ENCODE measurements at regions not wholly inside any gene's neighbourhood (a gene's known extent, or its start where the extent isn't known, plus 50 kb on each side); places are given as distances from the start of the nearest gene placed in this dataset.
"Not testable (repeated sequence)": the region's sequence is repeated elsewhere in the genome, so short reads cannot be mapped to it uniquely, and the experiment has no call there.

GRCh38 chr5:19210886-19211285 is 777.1 kb downstream of the CDH18 start:
- ATAC-seq (replicated peaks) (no peak), DNase-seq (no peak)
- Mint-ChIP-seq H3K4me3 (no peak overlapping the region), H3K27me3 (no peaks in the 10 kb centered on the region), H3K4me1 (no peaks in the 10 kb centered on the region), H3K9me3 (peaks cover 6 to 10% of the 10 kb centered on the region in 2 donors), H3K36me3 (no peaks in the 10 kb centered on the region), H3K27ac (no peak overlapping the region)

GRCh38 chr5:19229179-19229835 is 758.7 kb downstream of the CDH18 start:
- no peak for DNase-seq
- Mint-ChIP-seq H3K27me3 (no peaks in the 10 kb centered on the region), H3K4me3 (no peak overlapping the region), H3K4me1 (no peaks in the 10 kb centered on the region), H3K27ac (no peak overlapping the region), H3K36me3 (no peaks in the 10 kb centered on the region), H3K9me3 (no peaks in the 10 kb centered on the region)
- ATAC-seq (replicated peaks) = no peak

- no peak for ATAC-seq (replicated peaks)
- H3K4me1 Mint-ChIP-seq = no peaks in the 10 kb centered on the region
- H3K36me3 Mint-ChIP-seq = no peaks in the 10 kb centered on the region
- no peak overlapping the region for H3K27ac Mint-ChIP-seq
- H3K9me3 Mint-ChIP-seq = peaks cover 0 to 4% of the 10 kb centered on the region in 2 donors
- H3K4me3 Mint-ChIP-seq = no peak overlapping the region
- no peaks in the 10 kb centered on the region for H3K27me3 Mint-ChIP-seq
- no peak for DNase-seq
These were observed 754.4 kb downstream of the CDH18 start for GRCh38 chr5:19233573-19233972.

GRCh38 chr5:19235101-19235584 is 752.9 kb downstream of the CDH18 start:
- ATAC-seq (replicated peaks) (no peak), DNase-seq (no peak)
- H3K4me1 Mint-ChIP-seq = no peaks in the 10 kb centered on the region
- H3K27ac Mint-ChIP-seq = no peak overlapping the region
- H3K4me3 Mint-ChIP-seq = no peak overlapping the region
- no peaks in the 10 kb centered on the region for H3K36me3 Mint-ChIP-seq
- no peaks in the 10 kb centered on the region for H3K27me3 Mint-ChIP-seq
- H3K9me3 Mint-ChIP-seq = peaks cover 0 to 6% of the 10 kb centered on the region in 2 donors

- no peak for DNase-seq
- Mint-ChIP-seq H3K27me3 (no peaks in the 10 kb centered on the region), H3K4me3 (no peak overlapping the region)
These were observed 747.8 kb downstream of the CDH18 start for GRCh38 chr5:19240170-19240569.

GRCh38 chr5:19241690-19242089 is 746.3 kb downstream of the CDH18 start:
- Mint-ChIP-seq H3K9me3 (peaks cover 4 to 9% of the 10 kb centered on the region in 2 donors), H3K4me1 (no peaks in the 10 kb centered on the region), H3K27me3 (no peaks in the 10 kb centered on the region), H3K36me3 (no peaks in the 10 kb centered on the region), H3K27ac (no peak overlapping the region), H3K4me3 (no peak overlapping the region)
- no peak for DNase-seq
- ATAC-seq (replicated peaks) = no peak

More at GRCh38 chr5:19240170-19240569, 747.8 kb downstream of the CDH18 start:
- Mint-ChIP-seq H3K4me1 (no peaks in the 10 kb centered on the region), H3K9me3 (peaks cover 0 to 6% of the 10 kb centered on the region in 2 donors), H3K36me3 (no peaks in the 10 kb centered on the region), H3K27ac (no peak overlapping the region)
- ATAC-seq (replicated peaks) = no peak

- ATAC-seq (replicated peaks); DNase-seq; H3K36me3 Mint-ChIP-seq; H3K27me3 Mint-ChIP-seq; H3K9me3 Mint-ChIP-seq; H3K4me1 Mint-ChIP-seq; H3K4me3 Mint-ChIP-seq; H3K27ac Mint-ChIP-seq: not testable (repeated sequence)
These were observed 741.8 kb downstream of the CDH18 start for GRCh38 chr5:19246191-19246590.

GRCh38 chr5:19247302-19247701 is 740.7 kb downstream of the CDH18 start:
- Mint-ChIP-seq H3K27ac (no peak overlapping the region), H3K4me1 (no peaks in the 10 kb centered on the region), H3K4me3 (no peak overlapping the region)

GRCh38 chr5:19256036-19256435 is 732.0 kb downstream of the CDH18 start:
- H3K4me1 Mint-ChIP-seq = no peaks in the 10 kb centered on the region
- no peak for DNase-seq
- ATAC-seq (replicated peaks) = no peak
- no peak overlapping the region for H3K27ac Mint-ChIP-seq
- peaks cover 2 to 9% of the 10 kb centered on the region in 2 donors for H3K9me3 Mint-ChIP-seq
- no peak overlapping the region for H3K4me3 Mint-ChIP-seq
- no peaks in the 10 kb centered on the region for H3K36me3 Mint-ChIP-seq
- H3K27me3 Mint-ChIP-seq = no peaks in the 10 kb centered on the region

More at GRCh38 chr5:19247302-19247701, 740.7 kb downstream of the CDH18 start:
- ATAC-seq (replicated peaks) (no peak), DNase-seq (no peak)
- Mint-ChIP-seq H3K27me3 (no peaks in the 10 kb centered on the region), H3K36me3 (no peaks in the 10 kb centered on the region), H3K9me3 (peaks cover 6 to 9% of the 10 kb centered on the region in 2 donors)

GRCh38 chr5:19258686-19259085 is 729.3 kb downstream of the CDH18 start:
- no peak for DNase-seq
- peaks cover 5 to 9% of the 10 kb centered on the region in 2 donors for H3K9me3 Mint-ChIP-seq
- H3K27me3 Mint-ChIP-seq = no peaks in the 10 kb centered on the region
- H3K36me3 Mint-ChIP-seq = no peaks in the 10 kb centered on the region
- H3K27ac Mint-ChIP-seq = no peak overlapping the region
- no peak for ATAC-seq (replicated peaks)
- H3K4me3 Mint-ChIP-seq = no peak overlapping the region
- H3K4me1 Mint-ChIP-seq = no peaks in the 10 kb centered on the region

GRCh38 chr5:19261879-19262278 is 726.1 kb downstream of the CDH18 start:
- Mint-ChIP-seq H3K4me1 (no peaks in the 10 kb centered on the region), H3K36me3 (no peaks in the 10 kb centered on the region), H3K27me3 (no peaks in the 10 kb centered on the region), H3K27ac (no peak overlapping the region), H3K9me3 (peaks cover 5 to 9% of the 10 kb centered on the region in 2 donors), H3K4me3 (no peak overlapping the region)
- ATAC-seq (replicated peaks) (no peak), DNase-seq (no peak)

GRCh38 chr5:19264821-19265220 is 723.2 kb downstream of the CDH18 start:
- no peak for ATAC-seq (replicated peaks)

GRCh38 chr5:19266791-19267190 is 721.2 kb downstream of the CDH18 start:
- no peak for DNase-seq
- H3K27me3 Mint-ChIP-seq = no peaks in the 10 kb centered on the region
- peaks cover 0 to 8% of the 10 kb centered on the region in 2 donors for H3K9me3 Mint-ChIP-seq
- H3K4me3 Mint-ChIP-seq = no peak overlapping the region
- ATAC-seq (replicated peaks) = no peak
- no peaks in the 10 kb centered on the region for H3K4me1 Mint-ChIP-seq
- no peak overlapping the region for H3K27ac Mint-ChIP-seq
- no peaks in the 10 kb centered on the region for H3K36me3 Mint-ChIP-seq

More at GRCh38 chr5:19264821-19265220, 723.2 kb downstream of the CDH18 start:
- no peaks in the 10 kb centered on the region for H3K36me3 Mint-ChIP-seq
- peaks cover 5 to 6% of the 10 kb centered on the region in 2 donors for H3K9me3 Mint-ChIP-seq
- no peak overlapping the region for H3K27ac Mint-ChIP-seq
- no peaks in the 10 kb centered on the region for H3K27me3 Mint-ChIP-seq
- DNase-seq = no peak
- H3K4me3 Mint-ChIP-seq = no peak overlapping the region
- no peaks in the 10 kb centered on the region for H3K4me1 Mint-ChIP-seq

- Mint-ChIP-seq H3K9me3 (peaks cover 0 to 5% of the 10 kb centered on the region in 2 donors), H3K36me3 (no peaks in the 10 kb centered on the region)
These were observed 717.8 kb downstream of the CDH18 start for GRCh38 chr5:19270153-19270552.

GRCh38 chr5:19274578-19274977 is 713.4 kb downstream of the CDH18 start:
- Mint-ChIP-seq H3K36me3 (no peaks in the 10 kb centered on the region), H3K9me3 (peaks cover 4 to 11% of the 10 kb centered on the region in 2 donors), H3K27me3 (no peaks in the 10 kb centered on the region), H3K27ac (no peak overlapping the region), H3K4me1 (no peaks in the 10 kb centered on the region), H3K4me3 (no peak overlapping the region)
- ATAC-seq (replicated peaks) = no peak
- no peak for DNase-seq

More at GRCh38 chr5:19270153-19270552, 717.8 kb downstream of the CDH18 start:
- Mint-ChIP-seq H3K4me1 (no peaks in the 10 kb centered on the region), H3K27me3 (no peaks in the 10 kb centered on the region), H3K27ac (no peak overlapping the region), H3K4me3 (no peak overlapping the region)
- ATAC-seq (replicated peaks) (no peak), DNase-seq (no peak)
